GM23248 (cell line): ENCODE measurements at regions not wholly inside any gene's neighbourhood (a gene's known extent, or its start where the extent isn't known, plus 50 kb on each side); places are given as distances from the start of the nearest gene placed in this dataset.

ENCODE experiments used
- DNase-seq: peaks from one replicate; pipeline ENCODE4 v3.0.0-alpha.2; 2015
- H2AFZ ChIP-seq: fragments of 200-600 bp; sonication (generic); 2 replicates; pipeline ENCODE4 v1.6.1; 2016; ENCODE audit warnings: antibody characterized with exemption
- H3F3A ChIP-seq: fragments of 200-600 bp; sonication (generic); 2 replicates; pipeline ENCODE4 v1.6.1; 2016; ENCODE audit warnings: mild to moderate bottlenecking, antibody characterized with exemption, mixed run types; ENCODE audit not compliant: insufficient read depth
- H3K27ac ChIP-seq: fragments of 200-600 bp; sonication (generic); 2 replicates; pipeline ENCODE4 v1.5.1; 2016; ENCODE audit warnings: mild to moderate bottlenecking
- H3K27me3 ChIP-seq: fragments of 200-600 bp; sonication (generic); replicated peaks from 2 replicates; pipeline ENCODE4 v1.6.1; 2016; ENCODE audit warnings: mild to moderate bottlenecking; ENCODE audit not compliant: insufficient read depth
- H3K36me3 ChIP-seq: fragments of 200-600 bp; sonication (generic); 2 replicates; pipeline ENCODE4 v1.6.1; 2016; ENCODE audit warnings: low read depth, mild to moderate bottlenecking
- H3K4me1 ChIP-seq: fragments of 200-600 bp; sonication (generic); 2 replicates; pipeline ENCODE4 v1.6.1; 2016; ENCODE audit warnings: mild to moderate bottlenecking; ENCODE audit not compliant: insufficient read depth
- H3K4me2 ChIP-seq: fragments of 200-600 bp; sonication (generic); one replicate; pipeline ENCODE4 v1.6.1; 2016; ENCODE audit warnings: mild to moderate bottlenecking; ENCODE audit not compliant: unreplicated experiment
- H3K4me3 ChIP-seq: fragments of 200-600 bp; sonication (generic); 2 replicates; pipeline ENCODE4 v1.5.1; 2016; ENCODE audit warnings: mild to moderate bottlenecking
- H3K79me2 ChIP-seq: fragments of 200-600 bp; sonication (generic); 2 replicates; pipeline ENCODE4 v1.6.1; 2016; ENCODE audit warnings: mild to moderate bottlenecking; ENCODE audit not compliant: insufficient read depth
- H3K9ac ChIP-seq: fragments of 200-600 bp; sonication (generic); 2 replicates; pipeline ENCODE4 v1.6.1; 2016; ENCODE audit warnings: mild to moderate bottlenecking
- H3K9me2 ChIP-seq: fragments of 200-600 bp; sonication (generic); 2 replicates; pipeline ENCODE4 v1.6.1; 2016; ENCODE audit warnings: mixed run types, mild to moderate bottlenecking, moderate library complexity; ENCODE audit not compliant: insufficient read depth
- H3K9me3 ChIP-seq: fragments of 200-600 bp; sonication (generic); one replicate; pipeline ENCODE4 v1.6.1; 2017; ENCODE audit warnings: low read depth
- H4K20me1 ChIP-seq: fragments of 200-600 bp; sonication (generic); 2 replicates; pipeline ENCODE4 v1.6.0; 2016; ENCODE audit not compliant: insufficient read depth
- EZH2 ChIP-seq: fragments of 200-600 bp; sonication (generic); IDR thresholded peaks from 2 replicates; pipeline ENCODE4 v1.6.1; 2018; ENCODE audit warnings: antibody characterized with exemption, mild to moderate bottlenecking; ENCODE audit not compliant: insufficient read depth, poor library complexity, severe bottlenecking
- EZH2phosphoT487 ChIP-seq: fragments of 200-600 bp; sonication (generic); IDR thresholded peaks from 2 replicates; pipeline ENCODE4 v1.6.1; 2018; ENCODE audit warnings: antibody characterized with exemption, moderate library complexity, mild to moderate bottlenecking, low read depth; ENCODE audit not compliant: insufficient read depth
- WGBS, 2 experiments: methylation state at CpG; one replicate each; pipeline ENCODE4 v1.1.6; 2015 to 2017; ENCODE audit warnings: low lambda C conversion rate in 2 of 2, low coverage in 1 of 2; ENCODE audit errors: missing lambda C conversion rate in 2 of 2; 5-methylcytosine and 5-hydroxymethylcytosine counted together
- in situ Hi-C: fragments of 300-500 bp; cut with MboI; formaldehyde crosslinking; loops from 2 replicates; pipeline ENCODE4 v1.15.0; 2020

GRCh38 chr18:70457223-70457622 is 168.4 kb downstream of the SOCS6 start:
- H3K27ac ChIP-seq: no peak overlapping the region
- no peak for DNase-seq
- 64 to 86% methylated on average over 2 to 3 of the region's 3 CpGs for whole genome bisulfite sequencing, 2 experiments
- no peak for TF ChIP-seq EZH2phosphoT487
- no peak for TF ChIP-seq EZH2
- H3K79me2 ChIP-seq: no peaks in the 10 kb centered on the region
- H3K4me3 ChIP-seq: no peak overlapping the region
- H3K9me2 ChIP-seq: no peaks in the 10 kb centered on the region
- H2AFZ ChIP-seq: no peak overlapping the region
- in situ Hi-C loops: no loop called here
- no peaks in the 10 kb centered on the region for H3F3A ChIP-seq
- H3K9me3 ChIP-seq: no peaks in the 10 kb centered on the region
- no peak overlapping the region for H3K4me2 ChIP-seq
- no peaks in the 10 kb centered on the region for H3K36me3 ChIP-seq
- no peaks in the 10 kb centered on the region for H4K20me1 ChIP-seq
- no peaks in the 10 kb centered on the region for H3K27me3 ChIP-seq
- no peak overlapping the region for H3K9ac ChIP-seq
- H3K4me1 ChIP-seq: no peaks in the 10 kb centered on the region

- TF ChIP-seq EZH2phosphoT487 (no peak), EZH2 (no peak)
- 83 to 86% methylated on average over 6 of the region's 6 CpGs for WGBS, 2 experiments
These were observed 167.5 kb downstream of the SOCS6 start for GRCh38 chr18:70456376-70456775.

GRCh38 chr18:70455731-70456130 is 166.9 kb downstream of the SOCS6 start:
- Histone ChIP-seq H3K9me3 (no peaks in the 10 kb centered on the region), H3K27me3 (no peaks in the 10 kb centered on the region), H3K9me2 (no peaks in the 10 kb centered on the region), H3K4me2 (no peak overlapping the region), H3F3A (no peaks in the 10 kb centered on the region), H3K79me2 (no peaks in the 10 kb centered on the region), H3K4me1 (no peaks in the 10 kb centered on the region), H4K20me1 (no peaks in the 10 kb centered on the region), H2AFZ (no peak overlapping the region), H3K4me3 (no peak overlapping the region), H3K36me3 (no peaks in the 10 kb centered on the region), H3K9ac (no peak overlapping the region), H3K27ac (no peak overlapping the region)
- TF ChIP-seq EZH2: no peak
- WGBS, 2 experiments: 96% methylated on average over 2 of the region's 2 CpGs
- DNase-seq: no peak
- in situ Hi-C loops: no loop called here

More at GRCh38 chr18:70456376-70456775, 167.5 kb downstream of the SOCS6 start:
- Histone ChIP-seq H4K20me1 (no peaks in the 10 kb centered on the region), H3K36me3 (no peaks in the 10 kb centered on the region), H3K27me3 (no peaks in the 10 kb centered on the region), H3K79me2 (no peaks in the 10 kb centered on the region), H3F3A (no peaks in the 10 kb centered on the region), H3K4me3 (no peak overlapping the region), H3K27ac (no peak overlapping the region), H3K9ac (no peak overlapping the region), H3K4me1 (no peaks in the 10 kb centered on the region), H2AFZ (no peak overlapping the region), H3K4me2 (no peak overlapping the region), H3K9me3 (no peaks in the 10 kb centered on the region), H3K9me2 (no peaks in the 10 kb centered on the region)
- in situ Hi-C loops: no loop called here
- no peak for DNase-seq

GRCh38 chr18:70454704-70455322 is 166.0 kb downstream of the SOCS6 start:
- Histone ChIP-seq H3K4me1 (no peaks in the 10 kb centered on the region), H3K4me3 (no peak overlapping the region), H3K79me2 (no peaks in the 10 kb centered on the region), H3K4me2 (no peak overlapping the region), H3F3A (no peaks in the 10 kb centered on the region), H3K36me3 (no peaks in the 10 kb centered on the region), H3K9ac (no peak overlapping the region), H3K27ac (no peak overlapping the region), H3K27me3 (no peaks in the 10 kb centered on the region), H3K9me2 (no peaks in the 10 kb centered on the region), H3K9me3 (no peaks in the 10 kb centered on the region), H2AFZ (peak overlapping the region; percentile 25; the same call in 1 of the 2 replicates), H4K20me1 (no peaks in the 10 kb centered on the region)
- TF ChIP-seq EZH2phosphoT487 (no peak), EZH2 (no peak)
- in situ Hi-C loops: no loop called here
- WGBS, 2 experiments: 11 to 15% methylated on average over 5 of the region's 5 CpGs
- peak; percentile 85 for DNase-seq
